ENCODE measurements at regions not wholly inside any gene's neighbourhood (a gene's known extent, or its start where the extent isn't known, plus 50 kb on each side); places are given as distances from the start of the nearest gene placed in this dataset.

- H3K4me1 Mint-ChIP-seq (ENCODE audit: low read depth) = no peaks in the 10 kb centered on the region
- no peak for DNase-seq
- H3K9me3 Mint-ChIP-seq = no peaks in the 10 kb centered on the region
- no peak overlapping the region for H3K4me3 Mint-ChIP-seq
- H3K36me3 Mint-ChIP-seq (ENCODE audit: low read depth) = peaks cover 6% of the 10 kb centered on the region
- H3K27me3 Mint-ChIP-seq (ENCODE audit: insufficient read depth) = no peaks in the 10 kb centered on the region
- no peak overlapping the region for H3K27ac Mint-ChIP-seq
- TF ChIP-seq, protein P1, sequence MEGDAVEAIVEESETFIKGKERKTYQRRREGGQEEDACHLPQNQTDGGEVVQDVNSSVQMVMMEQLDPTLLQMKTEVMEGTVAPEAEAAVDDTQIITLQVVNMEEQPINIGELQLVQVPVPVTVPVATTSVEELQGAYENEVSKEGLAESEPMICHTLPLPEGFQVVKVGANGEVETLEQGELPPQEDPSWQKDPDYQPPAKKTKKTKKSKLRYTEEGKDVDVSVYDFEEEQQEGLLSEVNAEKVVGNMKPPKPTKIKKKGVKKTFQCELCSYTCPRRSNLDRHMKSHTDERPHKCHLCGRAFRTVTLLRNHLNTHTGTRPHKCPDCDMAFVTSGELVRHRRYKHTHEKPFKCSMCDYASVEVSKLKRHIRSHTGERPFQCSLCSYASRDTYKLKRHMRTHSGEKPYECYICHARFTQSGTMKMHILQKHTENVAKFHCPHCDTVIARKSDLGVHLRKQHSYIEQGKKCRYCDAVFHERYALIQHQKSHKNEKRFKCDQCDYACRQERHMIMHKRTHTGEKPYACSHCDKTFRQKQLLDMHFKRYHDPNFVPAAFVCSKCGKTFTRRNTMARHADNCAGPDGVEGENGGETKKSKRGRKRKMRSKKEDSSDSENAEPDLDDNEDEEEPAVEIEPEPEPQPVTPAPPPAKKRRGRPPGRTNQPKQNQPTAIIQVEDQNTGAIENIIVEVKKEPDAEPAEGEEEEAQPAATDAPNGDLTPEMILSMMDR (IDR thresholded peaks at IDR 0.05) = no peak
These were observed 208.3 kb downstream of the SPATA31D1 start for GRCh38 chr9:82196622-82197441.

- no peak for DNase-seq
- Mint-ChIP-seq H3K4me1 (ENCODE audit: low read depth) (peaks cover 10% of the 10 kb centered on the region), H3K27me3 (ENCODE audit: insufficient read depth) (peaks cover 2% of the 10 kb centered on the region), H3K4me3 (no peak overlapping the region), H3K27ac (no peak overlapping the region), H3K9me3 (no peaks in the 10 kb centered on the region), H3K36me3 (ENCODE audit: low read depth) (no peaks in the 10 kb centered on the region)
- TF ChIP-seq, protein P1 (IDR thresholded peaks at IDR 0.05) = no peak
These were observed 212.6 kb downstream of the SPATA31D1 start for GRCh38 chr9:82201196-82201595.

GRCh38 chr9:82202808-82203207 is 214.2 kb downstream of the SPATA31D1 start:
- Mint-ChIP-seq H3K9me3 (no peaks in the 10 kb centered on the region), H3K27me3 (ENCODE audit: insufficient read depth) (peaks cover 2% of the 10 kb centered on the region), H3K27ac (no peak overlapping the region), H3K4me1 (ENCODE audit: low read depth) (peaks cover 17% of the 10 kb centered on the region), H3K36me3 (ENCODE audit: low read depth) (no peaks in the 10 kb centered on the region), H3K4me3 (no peak overlapping the region)
- TF ChIP-seq, protein P1 (IDR thresholded peaks at IDR 0.05) = no peak
- DNase-seq = peak; percentile 45

- Mint-ChIP-seq H3K9me3 (no peaks in the 10 kb centered on the region), H3K4me3 (no peak overlapping the region), H3K36me3 (ENCODE audit: low read depth) (no peaks in the 10 kb centered on the region), H3K27me3 (ENCODE audit: insufficient read depth) (peaks cover 2% of the 10 kb centered on the region), H3K4me1 (ENCODE audit: low read depth) (peaks cover 34% of the 10 kb centered on the region), H3K27ac (no peak overlapping the region)
- peak; percentile 74 for DNase-seq
- TF ChIP-seq, protein P1 (IDR thresholded peaks at IDR 0.05) = no peak
These were observed 217.9 kb downstream of the SPATA31D1 start for GRCh38 chr9:82206490-82206889.

GRCh38 chr9:82206946-82207345 is 218.4 kb downstream of the SPATA31D1 start:
- H3K27me3 Mint-ChIP-seq (ENCODE audit: insufficient read depth) = peaks cover 2% of the 10 kb centered on the region
- TF ChIP-seq, protein P1 (IDR thresholded peaks at IDR 0.05) = no peak
- H3K4me3 Mint-ChIP-seq = no peak overlapping the region
- H3K27ac Mint-ChIP-seq = no peak overlapping the region
- H3K9me3 Mint-ChIP-seq = no peaks in the 10 kb centered on the region
- no peak for DNase-seq
- H3K4me1 Mint-ChIP-seq (ENCODE audit: low read depth) = peaks cover 34% of the 10 kb centered on the region
- H3K36me3 Mint-ChIP-seq (ENCODE audit: low read depth) = no peaks in the 10 kb centered on the region
